OCI-M1 (cell line): ENCODE measurements at regions not wholly inside any gene's neighbourhood (a gene's known extent, or its start where the extent isn't known, plus 50 kb on each side); places are given as distances from the start of the nearest gene placed in this dataset.

Source experiments
- DNase-seq: peaks from one replicate; lab custom pipeline; 2025; lab: John Stamatoyannopoulos, UW

DNA sequence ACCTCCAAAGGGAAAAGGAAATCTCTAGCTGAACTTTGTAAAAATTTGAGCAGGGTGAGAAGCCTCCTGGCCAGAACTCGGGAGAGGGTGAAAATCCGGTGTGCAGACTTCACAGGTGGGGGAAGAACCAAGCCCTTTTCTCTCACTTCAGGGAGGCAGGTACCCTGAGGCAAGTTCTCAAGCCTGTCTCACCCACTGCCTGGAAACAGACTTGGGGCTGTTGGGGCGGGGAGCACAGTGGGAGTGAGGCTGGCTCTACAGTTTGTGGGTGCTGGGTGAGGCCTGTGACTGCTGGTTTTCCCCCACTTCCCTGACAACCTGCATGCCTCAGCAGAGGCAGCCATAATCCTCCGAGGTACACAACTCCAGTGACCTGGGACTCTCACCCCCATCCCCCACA, 187.1 kb downstream of the KIF4B start:
- no peak for DNase-seq

DNA sequence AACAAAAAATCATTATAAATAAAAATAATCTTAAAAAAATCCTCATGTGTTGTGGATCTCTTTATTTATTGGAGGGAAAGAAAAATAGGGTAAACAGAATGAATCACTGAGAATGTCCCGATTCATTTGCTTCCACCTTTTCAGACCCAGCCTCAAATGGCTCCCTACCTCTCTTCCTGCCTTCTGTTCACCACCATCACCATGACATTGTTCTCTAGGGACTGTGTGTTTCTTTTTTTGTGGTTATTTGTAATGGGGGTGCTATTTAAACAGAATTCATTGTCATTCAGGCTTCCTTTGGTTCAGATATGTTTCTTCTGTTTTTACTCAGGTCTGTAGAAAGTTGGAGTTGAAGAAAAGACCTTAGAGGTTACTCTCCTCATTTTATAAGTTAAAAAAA, 198.2 kb downstream of the KIF4B start:
- DNase-seq = no peak

DNA sequence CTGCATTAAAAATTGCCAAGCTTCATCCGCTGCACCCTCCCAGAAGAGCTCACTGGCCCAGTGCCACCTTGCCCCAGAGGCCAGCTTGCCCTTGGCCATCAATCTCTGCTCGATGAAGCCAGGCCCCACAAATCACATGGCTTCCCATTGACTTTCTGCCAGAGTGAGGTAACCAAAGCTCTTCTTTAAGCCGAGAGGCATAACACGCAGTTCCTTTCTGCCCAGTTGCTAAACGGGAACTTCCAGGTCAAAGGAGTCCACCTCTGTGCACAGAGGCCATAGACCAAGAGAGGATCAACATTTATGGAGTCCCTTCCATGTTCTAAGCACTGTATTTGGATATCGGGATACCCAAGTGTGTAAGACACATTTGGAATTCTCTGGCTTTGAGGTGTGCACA, 208.8 kb downstream of the KIF4B start:
- DNase-seq = no peak

DNA sequence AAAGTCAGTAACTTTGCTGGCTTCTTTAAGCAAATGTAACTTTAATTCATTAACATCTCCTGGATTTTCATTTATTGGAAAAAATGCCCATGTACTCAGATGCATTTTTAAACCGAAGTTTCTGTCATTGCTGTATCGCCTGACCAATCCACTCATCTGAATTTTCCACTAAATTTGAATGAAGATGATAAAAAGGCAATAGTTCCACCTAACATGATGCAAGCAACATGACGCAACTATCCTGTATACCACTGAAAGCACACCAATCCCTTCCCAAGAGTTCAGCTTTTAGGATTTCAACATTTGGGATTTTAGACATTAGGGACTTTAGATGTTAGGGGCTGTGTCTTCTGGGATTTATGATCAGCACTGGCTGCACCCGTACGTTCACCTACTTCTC, 215.6 kb downstream of the KIF4B start:
- no peak for DNase-seq

DNA sequence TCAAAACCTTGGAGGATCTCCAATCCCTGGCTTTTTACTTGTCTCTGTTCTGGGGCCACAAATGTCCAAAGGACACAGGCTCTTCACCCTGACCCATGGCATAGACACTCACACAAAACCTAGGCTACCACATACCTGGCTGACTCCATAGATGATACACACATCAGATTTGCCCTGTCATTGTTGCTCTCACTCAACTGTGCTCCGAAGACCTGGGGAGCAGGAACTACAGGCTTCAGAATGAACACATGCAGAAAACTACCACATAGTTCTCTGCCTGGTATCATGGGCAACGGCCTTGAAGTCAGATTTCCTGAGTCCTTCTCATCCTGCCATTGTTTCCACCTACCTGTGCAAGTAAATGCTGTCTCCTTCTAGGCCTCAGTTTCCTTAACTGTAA, 226.2 kb downstream of the KIF4B start:
- DNase-seq = no peak

DNA sequence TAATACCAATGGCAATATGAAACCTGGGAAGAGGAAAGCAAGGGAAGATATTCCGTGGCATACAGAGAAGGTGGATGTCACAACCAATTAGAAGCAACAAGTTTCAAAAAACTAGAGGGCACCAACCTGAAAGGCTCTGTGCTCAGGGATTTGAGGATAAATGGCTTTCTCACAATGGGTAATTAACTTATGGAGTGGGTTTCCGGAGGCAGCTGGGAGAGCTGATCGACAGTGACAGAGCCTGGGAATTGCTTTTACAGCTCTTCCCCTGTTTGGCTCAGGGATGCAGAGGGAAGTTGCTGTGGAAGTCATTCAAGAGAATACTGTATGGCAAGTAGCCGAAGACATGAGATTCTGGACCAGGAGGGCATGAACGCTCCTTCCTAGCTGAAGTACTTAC, 237.0 kb downstream of the KIF4B start:
- no peak for DNase-seq

DNA sequence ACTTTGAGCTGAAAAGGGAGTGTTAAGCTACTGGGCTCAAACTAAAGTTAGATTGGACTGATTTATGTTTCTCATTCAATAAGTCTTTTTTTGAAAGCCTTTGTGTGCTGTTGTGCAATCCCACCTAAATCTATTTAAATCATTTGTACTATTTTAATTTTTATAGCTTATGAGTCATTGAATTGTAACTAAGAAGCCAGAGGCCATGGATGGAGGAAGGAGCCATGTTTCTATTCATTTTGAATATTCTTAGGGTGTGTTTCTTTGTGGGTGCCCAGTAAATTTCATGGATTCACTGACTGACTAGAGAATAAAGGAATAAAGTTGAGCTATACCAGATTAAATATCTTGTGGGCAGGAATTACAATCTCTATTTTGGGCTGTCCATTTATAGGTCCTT, 238.5 kb downstream of the KIF4B start:
- DNase-seq = no peak

DNA sequence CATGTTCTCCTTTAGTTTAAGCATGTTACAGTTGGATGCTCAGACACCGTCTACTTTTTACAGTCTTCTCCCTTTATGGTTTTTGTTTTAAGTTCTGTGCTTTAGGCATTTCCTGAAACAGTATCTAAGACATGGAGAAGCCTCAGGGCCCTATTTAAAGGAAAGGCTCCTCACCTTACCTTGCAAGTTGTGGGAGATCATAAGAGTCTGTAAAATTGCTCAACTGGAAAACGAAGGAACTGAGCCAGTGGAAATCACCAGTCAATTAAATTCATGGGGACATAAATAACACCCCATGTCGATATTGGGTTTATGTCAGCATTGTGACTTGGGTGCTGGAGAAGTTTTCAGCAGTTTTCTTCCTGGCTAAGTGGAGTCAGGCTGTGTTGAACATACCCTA, 239.2 kb downstream of the KIF4B start:
- no peak for DNase-seq

DNA sequence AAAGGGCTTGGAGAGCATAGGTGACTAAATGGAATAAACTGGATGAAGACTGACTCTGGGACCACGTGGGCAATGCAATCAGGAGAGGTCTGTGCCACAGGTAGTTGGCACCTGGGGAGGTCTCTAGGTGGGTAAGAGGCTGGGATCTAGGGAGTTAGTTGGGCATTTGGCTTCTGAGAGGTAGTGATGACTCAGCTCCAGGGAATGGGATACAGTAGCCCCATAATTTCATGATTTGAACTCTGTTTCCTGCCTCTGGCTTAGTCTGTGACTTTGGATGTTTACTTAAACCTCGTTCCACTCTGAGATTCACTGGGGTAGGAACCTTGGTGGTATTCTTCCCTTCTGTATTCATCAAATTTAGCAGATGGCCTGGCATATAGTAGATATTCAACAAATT, 240.8 kb downstream of the KIF4B start:
- DNase-seq = no peak

DNA sequence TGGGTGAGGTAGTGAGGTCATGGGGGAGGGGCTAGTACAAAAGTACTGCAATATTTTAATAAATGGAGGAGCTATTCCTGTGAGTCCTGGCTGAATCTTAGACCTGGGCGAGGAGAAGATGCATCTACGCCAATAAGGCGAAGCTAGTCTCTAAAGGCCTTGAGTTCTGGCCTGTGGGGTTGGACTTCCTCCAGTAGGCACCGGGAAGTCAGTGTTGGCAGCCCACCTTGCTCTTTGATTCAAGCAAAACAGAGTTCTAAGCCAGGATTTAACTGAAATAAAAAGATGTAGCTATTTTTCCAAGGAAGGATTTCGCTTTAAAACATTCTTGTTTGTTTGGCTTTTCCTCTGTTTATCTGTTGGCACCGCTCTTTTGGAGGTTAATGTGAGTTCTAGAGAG, 244.6 kb downstream of the KIF4B start:
- DNase-seq = no peak

DNA sequence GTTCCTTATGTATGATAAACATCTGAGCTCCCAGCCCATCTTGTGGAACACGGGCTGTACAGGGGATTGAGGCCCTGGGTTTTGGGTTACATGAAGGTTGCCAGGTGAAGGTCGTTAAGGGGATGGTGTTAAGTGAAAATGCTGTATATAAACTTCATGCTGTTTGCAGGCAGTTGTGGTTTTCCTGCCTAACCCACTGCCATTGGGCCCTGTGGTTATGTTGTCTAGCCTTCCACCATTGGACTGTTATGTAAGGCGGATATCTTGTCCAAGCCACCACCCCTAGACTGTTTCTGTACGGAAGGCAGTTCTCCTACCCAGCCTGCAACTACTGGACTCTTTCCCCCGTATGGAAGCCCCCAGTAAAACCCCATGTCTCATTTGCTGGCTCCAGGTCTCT, 246.1 kb downstream of the KIF4B start:
- no peak for DNase-seq

DNA sequence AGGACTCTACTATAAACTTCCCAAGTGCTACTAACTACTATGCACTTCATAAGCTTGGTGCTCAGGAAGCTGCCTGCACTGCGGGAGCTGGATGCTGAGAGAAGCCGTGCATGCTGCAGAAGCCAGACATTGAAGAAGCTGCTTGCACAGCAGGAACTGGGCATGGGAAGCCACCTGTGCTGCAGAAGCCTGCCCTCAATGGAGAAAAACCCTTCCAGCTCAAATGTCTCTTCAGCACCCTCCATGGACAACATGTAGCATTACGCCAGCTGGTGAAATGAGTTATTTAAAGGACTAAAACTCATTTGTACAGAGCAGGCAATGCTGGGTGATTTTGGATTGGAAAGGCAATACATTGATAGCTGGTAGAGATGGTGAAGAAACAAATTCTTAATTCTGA, 247.2 kb downstream of the KIF4B start:
- DNase-seq = peak; percentile 36

DNA sequence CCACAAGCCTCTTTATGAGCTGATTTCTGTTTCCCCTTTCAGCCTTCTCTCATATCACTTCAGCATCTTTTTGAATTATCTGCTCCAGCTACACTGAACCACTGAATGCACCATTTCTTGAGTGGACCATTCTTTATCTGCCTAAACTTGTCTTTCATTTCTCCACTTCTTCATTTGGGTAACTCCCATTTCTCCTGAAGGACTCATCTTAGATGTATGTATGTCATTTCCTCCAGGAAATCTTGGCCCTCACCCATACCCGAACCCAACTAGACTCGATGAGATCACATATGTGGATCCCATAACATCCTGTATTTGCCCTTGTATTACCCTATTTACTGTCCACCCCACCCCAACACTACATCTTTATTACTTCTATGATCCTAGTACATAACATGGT, 249.8 kb downstream of the KIF4B start:
- no peak for DNase-seq

DNA sequence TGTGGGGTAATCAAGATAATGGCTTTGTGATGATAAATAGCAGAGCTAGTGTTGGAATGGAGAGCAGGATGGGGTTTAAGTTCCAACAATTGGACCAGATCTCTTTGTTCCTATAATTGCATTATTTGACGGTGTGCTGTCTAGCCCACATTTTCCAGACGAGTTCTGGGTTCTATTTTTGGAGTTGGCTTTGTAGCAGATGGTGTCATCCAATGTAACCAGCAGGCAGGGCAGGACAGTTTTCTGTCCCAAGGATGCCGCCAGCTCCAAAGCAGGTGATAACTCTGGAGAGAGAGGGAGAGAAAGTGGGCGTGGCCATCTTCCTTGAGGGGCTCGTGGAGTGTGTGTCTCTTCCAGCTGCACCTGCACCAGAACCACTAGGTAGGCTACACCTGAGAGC, 251.3 kb downstream of the KIF4B start:
- DNase-seq = no peak

DNA sequence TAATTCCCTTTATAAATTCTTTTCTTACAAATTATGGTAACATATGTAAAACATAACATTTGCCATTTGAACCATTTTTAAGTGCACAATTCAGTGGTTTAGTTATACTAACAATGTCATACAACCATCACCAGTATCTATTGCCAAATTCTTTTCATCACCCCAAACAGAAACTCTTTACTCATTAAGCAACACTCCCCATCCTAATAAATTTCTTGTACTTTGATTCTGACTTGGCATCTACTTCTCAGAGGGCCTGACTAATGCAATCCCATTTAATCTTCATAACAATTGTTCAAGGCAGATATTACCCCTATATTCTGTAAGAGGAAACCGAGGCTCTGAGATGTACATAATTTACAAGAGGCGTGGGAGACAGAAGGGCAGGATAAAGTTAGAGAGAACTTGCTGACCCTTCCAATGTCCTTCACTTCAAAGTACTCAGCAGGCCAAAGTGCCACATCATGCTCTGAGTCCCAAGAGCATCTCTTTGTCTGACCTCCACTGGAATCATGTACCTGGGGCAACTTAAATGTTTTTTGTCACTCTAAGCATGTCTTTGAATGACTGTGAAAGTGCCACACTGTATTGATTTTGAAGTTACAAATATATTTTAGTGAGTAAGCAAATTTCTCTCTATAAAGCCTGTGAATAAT, 255.3 kb downstream of the KIF4B start:
- no peak for DNase-seq

DNA sequence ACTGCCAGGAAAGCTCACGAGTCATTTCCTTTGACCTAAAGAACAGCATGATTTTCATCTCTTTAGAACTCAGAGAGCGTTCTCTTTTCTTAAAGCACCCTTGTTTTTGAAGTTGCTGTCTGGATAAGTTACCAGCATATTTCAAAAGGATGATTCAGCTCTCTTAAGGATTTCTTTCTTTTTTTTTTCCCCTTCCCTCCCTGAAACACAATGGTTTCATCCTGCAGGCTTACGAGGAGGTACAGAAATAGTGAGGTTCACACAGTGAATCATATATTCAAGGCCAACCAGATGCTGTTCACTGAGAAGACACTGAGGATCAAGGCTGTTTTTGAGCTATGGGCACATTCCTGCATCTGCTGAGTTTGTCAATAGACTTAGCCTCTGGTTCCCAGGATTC, 257.2 kb downstream of the KIF4B start:
- no peak for DNase-seq

DNA sequence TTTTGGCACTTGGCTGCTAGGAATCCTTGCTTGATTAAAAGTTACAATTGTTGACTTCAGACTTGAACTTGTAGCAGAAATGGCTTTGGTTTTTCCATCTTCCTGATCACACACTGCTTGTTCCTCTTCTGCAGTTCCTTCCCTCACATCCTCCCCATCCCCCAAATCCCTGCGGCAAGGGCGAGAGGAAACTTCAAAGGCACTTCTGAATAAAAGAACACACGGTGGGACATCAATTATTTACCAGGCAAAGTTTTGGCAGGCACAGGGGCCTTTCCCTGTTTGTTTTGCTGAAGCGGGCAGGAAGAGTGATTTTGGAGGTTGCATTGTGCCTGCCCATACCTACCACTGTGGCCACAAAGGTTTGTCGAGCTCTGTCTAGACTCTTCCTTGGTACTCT, 260.9 kb downstream of the KIF4B start:
- DNase-seq = no peak

DNA sequence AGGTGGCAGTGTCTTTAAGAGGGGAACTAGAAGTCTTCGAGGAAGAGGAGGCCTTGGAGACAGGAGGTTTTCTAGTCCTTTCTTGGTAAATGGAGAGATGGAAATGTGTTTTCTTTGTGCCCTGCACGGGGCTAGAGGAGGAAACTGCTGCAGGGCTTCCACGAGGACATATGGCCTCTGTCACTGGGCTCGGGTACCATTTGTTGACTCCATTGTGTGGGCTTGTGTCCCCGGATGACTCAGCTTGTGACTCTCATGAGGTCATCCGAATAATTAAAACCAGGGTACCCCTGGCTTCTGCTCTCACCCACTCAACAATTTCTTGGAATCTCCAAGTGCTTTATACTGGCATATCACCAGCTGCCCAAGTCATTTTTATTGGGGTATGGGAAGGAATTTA, 261.7 kb downstream of the KIF4B start:
- DNase-seq = no peak

DNA sequence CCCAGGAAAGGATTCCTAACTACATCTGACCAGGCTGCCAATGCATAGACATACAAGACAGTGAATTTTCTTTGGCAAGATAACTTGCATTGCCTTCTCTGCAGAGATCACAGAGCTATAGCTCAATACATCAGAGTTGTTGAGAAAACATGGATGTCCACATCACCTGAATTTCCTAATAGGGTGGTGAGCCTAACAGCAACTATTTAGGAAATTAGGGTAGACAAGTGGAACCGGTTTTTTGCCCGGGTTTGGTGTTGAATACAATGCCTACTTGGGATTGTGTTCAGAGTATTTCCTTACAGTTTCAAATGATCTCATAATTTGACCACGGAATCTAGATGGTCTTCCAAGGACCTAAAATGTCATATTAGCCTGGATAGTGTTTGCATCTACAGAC, 262.7 kb downstream of the KIF4B start:
- DNase-seq = no peak

DNA sequence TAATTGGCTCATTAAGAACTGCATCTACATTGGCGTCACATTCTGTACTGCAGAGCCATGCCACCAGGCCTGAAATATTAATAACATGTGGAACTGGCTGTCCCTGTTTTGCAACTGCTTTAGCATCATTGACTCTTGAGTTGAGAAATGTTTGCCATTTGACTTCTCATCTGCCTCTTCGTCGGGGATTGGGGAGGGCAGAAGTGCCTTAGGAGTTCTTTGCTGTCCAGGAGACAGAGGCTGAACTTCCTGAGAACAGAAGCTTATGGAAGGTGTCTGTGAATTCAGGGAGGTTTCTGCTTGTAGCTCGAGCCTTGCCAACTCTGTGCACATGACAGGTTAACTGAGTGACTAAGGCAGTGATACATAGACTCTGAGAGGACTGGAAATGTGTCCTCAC, 265.0 kb downstream of the KIF4B start:
- no peak for DNase-seq

DNA sequence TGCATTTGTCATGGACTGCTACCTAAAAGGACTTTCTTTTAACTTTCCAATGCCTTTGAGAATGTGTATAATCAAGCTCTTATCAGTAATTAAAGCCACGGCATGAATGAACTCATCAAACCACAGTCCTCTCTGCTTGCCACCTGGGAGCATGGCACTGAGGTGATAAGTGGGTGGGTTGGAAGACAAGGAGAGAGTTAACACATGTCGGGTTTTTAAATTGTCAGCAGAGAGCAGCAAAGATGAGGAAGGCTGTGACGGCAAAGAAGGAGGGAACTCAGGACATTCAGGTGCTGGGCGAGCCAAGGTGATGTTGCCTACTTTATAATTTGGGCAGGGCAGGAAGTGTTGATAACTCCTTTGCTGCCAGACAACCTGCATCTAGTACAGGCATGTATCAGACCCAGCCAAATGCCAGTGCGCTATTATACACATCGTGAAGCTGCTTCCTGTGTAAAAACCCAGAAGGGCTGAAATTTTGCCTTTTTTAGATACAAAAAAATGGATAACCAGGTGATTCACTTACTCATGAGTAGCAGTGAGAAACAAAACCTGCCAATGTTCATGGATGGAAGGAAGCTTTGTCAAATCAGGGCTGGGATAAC, 269.1 kb downstream of the KIF4B start:
- no peak for DNase-seq

DNA sequence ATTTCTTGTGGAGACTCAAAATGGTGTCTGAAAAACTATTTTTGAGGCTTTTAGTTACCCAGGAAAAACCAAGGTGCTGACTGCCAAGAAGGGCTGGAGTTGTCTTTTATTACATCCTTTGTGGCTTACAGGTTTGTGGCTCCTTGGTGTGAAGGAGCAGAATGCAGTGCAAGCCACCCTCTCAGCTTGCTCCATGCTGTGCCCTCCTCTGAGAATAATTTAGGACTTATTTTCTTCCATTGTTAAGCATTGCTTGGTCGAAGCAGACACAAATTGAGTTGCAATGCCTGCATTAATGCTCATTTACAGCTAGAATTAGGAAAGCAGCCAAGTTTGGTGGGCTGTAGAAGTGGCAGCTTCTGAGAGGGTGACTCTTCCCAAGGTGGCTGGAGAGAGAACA, 272.2 kb downstream of the KIF4B start:
- no peak for DNase-seq

DNA sequence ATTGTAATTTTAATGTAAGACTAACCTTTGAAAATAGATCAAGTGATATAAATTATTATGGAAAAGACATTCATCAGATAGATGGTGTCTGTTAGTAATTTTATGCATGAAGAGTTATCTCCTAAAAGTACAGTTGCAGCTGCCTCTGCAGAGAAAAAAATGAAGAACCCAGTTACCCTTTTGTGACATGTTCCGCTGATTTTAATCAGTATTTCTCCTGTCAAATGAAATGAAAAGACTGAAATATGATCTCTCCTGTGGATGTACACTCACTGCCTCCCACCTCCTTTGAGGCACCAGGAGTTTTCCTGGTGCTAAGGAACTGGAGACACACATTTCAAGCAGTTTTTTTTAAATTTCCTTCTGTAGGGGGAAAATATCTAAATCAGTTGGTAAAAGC, 277.4 kb downstream of the KIF4B start:
- peak; percentile 14 for DNase-seq

DNA sequence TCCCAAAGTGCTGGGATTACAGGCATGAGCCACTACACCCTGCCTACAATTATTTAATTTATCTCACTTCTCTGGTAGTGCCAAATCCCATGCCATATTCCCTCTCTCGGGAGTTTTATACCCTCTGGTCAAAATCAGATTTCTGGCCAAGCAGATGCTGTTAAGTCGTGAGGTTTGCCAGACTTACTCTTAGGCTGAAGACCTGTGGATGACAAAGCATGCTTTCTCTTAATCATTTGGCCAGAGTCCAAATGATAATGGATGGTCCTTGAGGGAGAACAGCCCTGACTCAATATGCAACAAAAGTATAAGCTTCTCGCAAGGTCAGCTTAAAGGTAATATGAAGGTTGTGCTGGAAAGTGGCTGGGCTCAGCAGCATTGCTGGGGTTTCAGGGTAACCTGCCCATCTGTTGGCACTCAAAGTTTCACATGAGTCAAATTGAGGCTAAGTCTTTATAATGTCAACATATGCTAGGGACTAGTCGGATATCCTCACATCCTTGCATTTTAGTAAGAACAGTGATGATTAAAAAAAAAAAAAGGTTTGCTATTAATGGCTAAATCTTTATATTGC, 280.1 kb downstream of the KIF4B start:
- DNase-seq = no peak
